DOHH2 (cell line): ENCODE measurements at regions not wholly inside any gene's neighbourhood (a gene's known extent, or its start where the extent isn't known, plus 50 kb on each side); places are given as distances from the start of the nearest gene placed in this dataset.

Experiments used
- H3F3A ChIP-seq: fragments of 200-600 bp; sonication (generic), shearing (Covaris generic); 2 replicates; pipeline ENCODE4 v1.6.0; 2016; ENCODE audit warnings: antibody characterized with exemption, mild to moderate bottlenecking; ENCODE audit not compliant: control insufficient read depth, insufficient read depth
- H3K27ac ChIP-seq: fragments of 200-600 bp; sonication (generic); 2 replicates; pipeline ENCODE4 v1.5.1; 2014; ENCODE audit warnings: low read depth, mild to moderate bottlenecking, low read length, moderate library complexity
- H3K27me3 ChIP-seq: fragments of 200-600 bp; sonication (generic); 2 replicates; pipeline ENCODE4 v1.6.1; 2014; ENCODE audit warnings: mild to moderate bottlenecking, low read length, mixed read lengths; ENCODE audit not compliant: control insufficient read depth
- H3K36me3 ChIP-seq: fragments of 200-600 bp; sonication (generic); 2 replicates; pipeline ENCODE4 v1.6.1; 2014; ENCODE audit warnings: mild to moderate bottlenecking, low read length, moderate library complexity, mixed read lengths; ENCODE audit not compliant: control insufficient read depth
- H3K4me1 ChIP-seq: fragments of 200-600 bp; sonication (generic); 2 replicates; pipeline ENCODE4 v1.6.1; 2014; ENCODE audit warnings: mild to moderate bottlenecking, low read length, mixed read lengths; ENCODE audit not compliant: control insufficient read depth
- H3K4me2 ChIP-seq: fragments of 200-600 bp; sonication (generic); 2 replicates; pipeline ENCODE4 v1.6.0; 2014; ENCODE audit warnings: mild to moderate bottlenecking, low read length, moderate library complexity
- H3K4me3 ChIP-seq: fragments of 200-600 bp; sonication (generic); 2 replicates; pipeline ENCODE4 v1.5.1; 2014; ENCODE audit warnings: mild to moderate bottlenecking, low read length, mixed read lengths
- H3K79me2 ChIP-seq: fragments of 200-600 bp; sonication (generic); 2 replicates; pipeline ENCODE4 v1.6.1; 2014; ENCODE audit warnings: mild to moderate bottlenecking, low read length, mixed read lengths; ENCODE audit not compliant: control insufficient read depth
- H3K9me2 ChIP-seq: fragments of 200-600 bp; sonication (generic); replicated peaks from 2 replicates; pipeline ENCODE4 v1.6.1; 2014; ENCODE audit warnings: mild to moderate bottlenecking, low read length, mixed read lengths; ENCODE audit not compliant: control insufficient read depth
- H3K9me3 ChIP-seq: fragments of 200-600 bp; sonication (generic); 2 replicates; pipeline ENCODE4 v1.6.1; 2014; ENCODE audit warnings: antibody characterized with exemption, low read length, mixed read lengths; ENCODE audit not compliant: control insufficient read depth, insufficient read depth
- H4K20me1 ChIP-seq: fragments of 200-600 bp; sonication (generic); 2 replicates; pipeline ENCODE4 v1.6.0; 2014; ENCODE audit warnings: low read depth, mild to moderate bottlenecking, antibody characterized with exemption, low read length, moderate library complexity; ENCODE audit not compliant: control insufficient read depth, insufficient read depth
- EZH2phosphoT487 ChIP-seq: fragments of 200-600 bp; sonication (generic); IDR thresholded peaks from 2 replicates; pipeline ENCODE4 v1.6.1; 2017; ENCODE audit warnings: borderline replicate concordance, mild to moderate bottlenecking, antibody characterized with exemption, low read length, moderate library complexity, mixed read lengths
- TF ChIP-seq, protein P1 (sequence below): fragments of 200-600 bp; sonication (generic); IDR thresholded peaks from one replicate; pipeline ENCODE4 v1.5.1; 2014; ENCODE audit warnings: antibody characterized with exemption, mild to moderate bottlenecking, low read depth, low read length; ENCODE audit not compliant: poor library complexity, severe bottlenecking

DNA sequence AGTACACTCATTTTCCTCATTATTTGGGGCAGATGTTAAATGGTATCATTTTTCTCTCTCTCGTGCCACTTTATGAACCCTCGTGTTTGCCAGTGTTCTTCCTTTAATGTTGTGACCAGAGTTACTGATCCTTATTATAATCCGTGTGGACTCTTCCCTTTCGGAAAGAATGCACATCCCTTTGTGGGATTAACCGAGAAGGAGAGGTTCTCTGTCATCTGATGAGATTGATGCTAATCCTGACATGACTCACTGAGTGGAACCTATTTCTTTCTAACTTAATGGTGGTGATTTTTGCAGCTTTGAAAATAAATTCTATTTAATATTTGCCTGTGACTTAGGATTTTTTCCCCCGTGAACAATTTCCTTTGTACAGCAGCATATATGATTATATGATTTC is 300.0 kb upstream of the MAN1A1 start:
- H3K27ac ChIP-seq = no peak overlapping the region
- no peaks in the 10 kb centered on the region for H3K36me3 ChIP-seq
- H4K20me1 ChIP-seq = no peaks in the 10 kb centered on the region
- H3K9me2 ChIP-seq = no peaks in the 10 kb centered on the region
- H3K27me3 ChIP-seq = no peaks in the 10 kb centered on the region
- H3F3A ChIP-seq = no peaks in the 10 kb centered on the region
- no peaks in the 10 kb centered on the region for H3K4me1 ChIP-seq
- no peaks in the 10 kb centered on the region for H3K79me2 ChIP-seq
- H3K4me2 ChIP-seq = no peak overlapping the region
- TF ChIP-seq, protein P1, sequence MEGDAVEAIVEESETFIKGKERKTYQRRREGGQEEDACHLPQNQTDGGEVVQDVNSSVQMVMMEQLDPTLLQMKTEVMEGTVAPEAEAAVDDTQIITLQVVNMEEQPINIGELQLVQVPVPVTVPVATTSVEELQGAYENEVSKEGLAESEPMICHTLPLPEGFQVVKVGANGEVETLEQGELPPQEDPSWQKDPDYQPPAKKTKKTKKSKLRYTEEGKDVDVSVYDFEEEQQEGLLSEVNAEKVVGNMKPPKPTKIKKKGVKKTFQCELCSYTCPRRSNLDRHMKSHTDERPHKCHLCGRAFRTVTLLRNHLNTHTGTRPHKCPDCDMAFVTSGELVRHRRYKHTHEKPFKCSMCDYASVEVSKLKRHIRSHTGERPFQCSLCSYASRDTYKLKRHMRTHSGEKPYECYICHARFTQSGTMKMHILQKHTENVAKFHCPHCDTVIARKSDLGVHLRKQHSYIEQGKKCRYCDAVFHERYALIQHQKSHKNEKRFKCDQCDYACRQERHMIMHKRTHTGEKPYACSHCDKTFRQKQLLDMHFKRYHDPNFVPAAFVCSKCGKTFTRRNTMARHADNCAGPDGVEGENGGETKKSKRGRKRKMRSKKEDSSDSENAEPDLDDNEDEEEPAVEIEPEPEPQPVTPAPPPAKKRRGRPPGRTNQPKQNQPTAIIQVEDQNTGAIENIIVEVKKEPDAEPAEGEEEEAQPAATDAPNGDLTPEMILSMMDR = no peak
- no peak for TF ChIP-seq EZH2phosphoT487
- H3K9me3 ChIP-seq = no peaks in the 10 kb centered on the region
- H3K4me3 ChIP-seq = no peak overlapping the region

DNA sequence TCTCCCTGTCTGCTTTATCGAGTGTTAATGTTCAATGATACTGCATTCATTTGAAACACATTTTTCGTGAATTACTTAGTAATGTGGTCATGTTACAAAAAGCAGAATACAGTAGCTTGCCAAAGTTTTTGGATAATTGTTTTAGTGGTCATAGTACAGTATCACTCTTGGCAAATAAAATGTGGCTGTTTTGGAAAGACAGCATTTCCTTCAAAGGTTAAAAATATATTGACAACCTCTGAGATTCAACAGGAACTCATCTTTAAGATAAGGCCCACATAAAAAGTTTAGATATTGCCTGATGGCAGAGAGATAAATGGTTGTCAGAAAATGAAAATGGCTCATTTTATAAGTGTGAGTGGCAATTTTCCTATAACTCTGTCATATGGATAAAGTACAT is 297.7 kb upstream of the MAN1A1 start:
- Histone ChIP-seq H3K27ac (no peak overlapping the region), H3K9me2 (no peaks in the 10 kb centered on the region), H3K4me3 (no peak overlapping the region), H3F3A (no peaks in the 10 kb centered on the region), H3K27me3 (no peaks in the 10 kb centered on the region), H3K4me2 (no peak overlapping the region), H4K20me1 (no peaks in the 10 kb centered on the region), H3K9me3 (no peaks in the 10 kb centered on the region), H3K79me2 (no peaks in the 10 kb centered on the region), H3K4me1 (no peaks in the 10 kb centered on the region), H3K36me3 (no peaks in the 10 kb centered on the region)
- TF ChIP-seq, protein P1 = no peak
- TF ChIP-seq EZH2phosphoT487 = no peak

GRCh38 chr6:119643876-119644275 is 294.3 kb upstream of the MAN1A1 start:
- no peaks in the 10 kb centered on the region for H3K79me2 ChIP-seq
- no peak overlapping the region for H3K4me2 ChIP-seq
- H3K27ac ChIP-seq = no peak overlapping the region
- no peaks in the 10 kb centered on the region for H4K20me1 ChIP-seq
- H3K4me3 ChIP-seq = no peak overlapping the region
- H3K4me1 ChIP-seq = no peaks in the 10 kb centered on the region
- H3K9me2 ChIP-seq = no peaks in the 10 kb centered on the region
- H3K27me3 ChIP-seq = no peaks in the 10 kb centered on the region
- H3K36me3 ChIP-seq = no peaks in the 10 kb centered on the region
- H3K9me3 ChIP-seq = no peaks in the 10 kb centered on the region
- no peak for TF ChIP-seq EZH2phosphoT487
- TF ChIP-seq, protein P1 = no peak
- H3F3A ChIP-seq = no peaks in the 10 kb centered on the region

DNA sequence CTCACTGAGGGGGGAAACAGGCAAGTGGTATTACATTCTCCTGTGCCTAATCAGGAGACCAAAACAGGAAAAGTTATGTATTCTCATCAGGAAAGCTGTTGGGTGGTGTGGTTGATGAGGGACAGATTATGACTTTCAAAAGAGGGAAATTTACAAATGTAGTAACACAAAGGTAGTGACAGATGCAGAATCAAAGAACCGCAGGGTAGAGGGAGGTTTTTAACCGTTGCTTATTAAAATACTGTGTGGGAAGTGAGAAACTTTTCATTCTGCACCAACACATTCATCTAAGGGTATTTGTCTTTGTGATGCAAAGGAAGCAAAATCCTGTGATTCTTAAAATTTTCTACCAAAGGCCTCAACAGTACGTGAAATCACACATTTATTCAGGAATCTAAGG is 288.2 kb upstream of the MAN1A1 start:
- Histone ChIP-seq H4K20me1 (no peaks in the 10 kb centered on the region), H3K4me1 (no peaks in the 10 kb centered on the region), H3K4me2 (no peak overlapping the region), H3F3A (no peaks in the 10 kb centered on the region), H3K4me3 (no peak overlapping the region), H3K9me3 (no peaks in the 10 kb centered on the region), H3K27ac (no peak overlapping the region), H3K36me3 (no peaks in the 10 kb centered on the region), H3K9me2 (no peaks in the 10 kb centered on the region), H3K79me2 (no peaks in the 10 kb centered on the region), H3K27me3 (no peaks in the 10 kb centered on the region)
- no peak for TF ChIP-seq EZH2phosphoT487
- TF ChIP-seq, protein P1 = no peak
